PC-3 (cell line): ENCODE measurements at regions not wholly inside any gene's neighbourhood (a gene's known extent, or its start where the extent isn't known, plus 50 kb on each side); places are given as distances from the start of the nearest gene placed in this dataset.

Source experiments
- ATAC-seq: fragments of 200-7000 bp; cut with Tn5 transposase; 2 replicates; pipeline ENCODE4 v1.9.1; 2020; ENCODE audit warnings: mild to moderate bottlenecking, moderate library complexity
- BruUV-seq: library from RNA; stranded (reverse); fragments of 400-500 nt; replicated peaks from 2 replicates; lab custom pipeline; 2021; lab: Mats Ljungman, UMichigan
- CTCF ChIA-PET: fragments of 300-600 bp; sonication (Branson Sonifier 250); formaldehyde crosslinking; loops from one replicate; lab custom pipeline; 2022; ENCODE audit warnings: antibody characterized with exemption; lab: Charles Lee
- POLR2A ChIA-PET: fragments of 300-600 bp; sonication (Branson Sonifier 250); formaldehyde crosslinking; loops from one replicate; lab custom pipeline; 2022; ENCODE audit warnings: antibody characterized with exemption; ENCODE audit not compliant: unreplicated experiment; lab: Charles Lee
- DNase-seq: peaks from one replicate; pipeline ENCODE4 v3.0.0-alpha.2; 2015
- H2AFZ ChIP-seq: fragments of 300-600 bp; sonication (generic); 2 replicates; pipeline ENCODE4 v1.6.0; 2016; ENCODE audit warnings: antibody characterized with exemption, low read length
- H3F3A ChIP-seq: fragments of 300-600 bp; sonication (generic); one replicate; pipeline ENCODE4 v1.6.0; 2017; ENCODE audit warnings: antibody characterized with exemption, low read length, control low read depth, mild to moderate bottlenecking; ENCODE audit not compliant: unreplicated experiment
- H3K27ac ChIP-seq: fragments of 300-600 bp; sonication (generic); 2 replicates; pipeline ENCODE4 v1.5.1; 2016; ENCODE audit warnings: mild to moderate bottlenecking, low read length
- H3K27me3 ChIP-seq: fragments of 300-600 bp; sonication (generic); 2 replicates; pipeline ENCODE4 v1.6.1; 2016; ENCODE audit warnings: low read length, mixed read lengths
- H3K36me3 ChIP-seq: fragments of 300-600 bp; sonication (generic); 2 replicates; pipeline ENCODE4 v1.6.1; 2016; ENCODE audit warnings: low read depth, mixed run types, low read length, mixed read lengths
- H3K4me1 ChIP-seq: fragments of 300-600 bp; sonication (generic); 2 replicates; pipeline ENCODE4 v1.5.1; 2016; ENCODE audit warnings: low read length; ENCODE audit not compliant: insufficient read depth
- H3K4me2 ChIP-seq: fragments of 300-600 bp; sonication (generic); 2 replicates; pipeline ENCODE4 v1.6.0; 2016; ENCODE audit warnings: low read length
- H3K4me3 ChIP-seq: fragments of 300-600 bp; sonication (generic); 2 replicates; pipeline ENCODE4 v1.5.1; 2016; ENCODE audit warnings: mild to moderate bottlenecking, low read length, mixed read lengths
- H3K79me2 ChIP-seq: fragments of 300-600 bp; sonication (generic); 2 replicates; pipeline ENCODE4 v1.6.1; 2017; ENCODE audit warnings: low read length, mixed read lengths
- H3K9ac ChIP-seq: fragments of 300-600 bp; sonication (generic); 2 replicates; pipeline ENCODE4 v1.6.0; 2016; ENCODE audit warnings: mild to moderate bottlenecking, low read length
- H3K9me2 ChIP-seq: fragments of 300-600 bp; sonication (generic); replicated peaks from 2 replicates; pipeline ENCODE4 v1.6.1; 2016; ENCODE audit warnings: mixed run types, low read length, mixed read lengths
- H3K9me3 ChIP-seq: fragments of 300-600 bp; sonication (generic); 2 replicates; pipeline ENCODE4 v1.6.1; 2016; ENCODE audit warnings: low read length, mixed read lengths
- H4K20me1 ChIP-seq: fragments of 300-600 bp; sonication (generic); 2 replicates; pipeline ENCODE4 v1.6.1; 2016; ENCODE audit warnings: low read length, mixed read lengths
- CTCF ChIP-seq: fragments of 300-600 bp; sonication (generic); conservative IDR thresholded peaks from 2 replicates; pipeline ENCODE4 v1.5.1; 2017; ENCODE audit warnings: antibody characterized with exemption, low read depth, mild to moderate bottlenecking, low read length
- EZH2 ChIP-seq: fragments of 300-600 bp; sonication (generic); IDR thresholded peaks from one replicate; pipeline ENCODE4 v1.6.1; 2017; ENCODE audit warnings: antibody characterized with exemption, mild to moderate bottlenecking, low read length; ENCODE audit not compliant: unreplicated experiment
- EZH2phosphoT487 ChIP-seq: fragments of 300-600 bp; sonication (generic); IDR thresholded peaks from 2 replicates; pipeline ENCODE4 v1.6.1; 2018; ENCODE audit warnings: mild to moderate bottlenecking, antibody characterized with exemption, low read length, borderline replicate concordance
- intact Hi-C: fragments of 100-400 bp; cut with micrococcal nuclease; formaldehyde crosslinking; loops from 2 replicates; pipeline ENCODE4 v1.9.0; 2023

GRCh38 chr3:193982258-193982659, 153.7 kb upstream of the HES1 start:
- CTCF ChIA-PET: no interaction called here
- BruUV-seq: no TSS peak

GRCh38 chr3:193983846-193984818, 151.8 kb upstream of the HES1 start:
- ChIA-PET CTCF (interaction anchor here (0.6 kb wide), 1 partner anchor 688 kb away, joined by 6 read pairs; no protein-coding TSS in a partner anchor), POLR2A (interaction anchor here (0.6 kb wide), 1 partner anchor 55 kb away, joined by 3 read pairs; no protein-coding TSS in a partner anchor)
- Histone ChIP-seq H3F3A (no peaks in the 10 kb centered on the region), H3K27me3 (no peaks in the 10 kb centered on the region), H3K4me1 (peaks cover 26% of the 10 kb centered on the region), H3K27ac (no peak overlapping the region), H4K20me1 (no peaks in the 10 kb centered on the region), H3K9me2 (no peaks in the 10 kb centered on the region), H3K4me2 (no peak overlapping the region), H3K9me3 (no peaks in the 10 kb centered on the region), H3K9ac (no peak overlapping the region), H2AFZ (no peak overlapping the region), H3K36me3 (no peaks in the 10 kb centered on the region), H3K79me2 (no peaks in the 10 kb centered on the region), H3K4me3 (no peak overlapping the region)
- intact Hi-C loops: no loop called here
- peak; percentile 36 for ATAC-seq
- TF ChIP-seq EZH2phosphoT487 (no peak), EZH2 (no peak), CTCF (no peak)
- DNase-seq: peak; percentile 41
- no TSS peak for BruUV-seq

More at GRCh38 chr3:193982258-193982659, 153.7 kb upstream of the HES1 start:
- H2AFZ ChIP-seq: no peak overlapping the region
- peak overlapping the region; percentile 33 for H3K4me2 ChIP-seq
- H3K4me1 ChIP-seq: peaks cover 26% of the 10 kb centered on the region
- no peaks in the 10 kb centered on the region for H3F3A ChIP-seq
- ATAC-seq (peak; percentile 84), DNase-seq (peak; percentile 86)
- intact Hi-C loops: no loop called here
- no peaks in the 10 kb centered on the region for H3K27me3 ChIP-seq
- no peaks in the 10 kb centered on the region for H3K36me3 ChIP-seq
- no peak overlapping the region for H3K27ac ChIP-seq
- no peak for TF ChIP-seq CTCF
- TF ChIP-seq EZH2: no peak
- TF ChIP-seq EZH2phosphoT487: no peak
- no peak overlapping the region for H3K9ac ChIP-seq
- POLR2A ChIA-PET: interaction anchor here (0.7 to 1.1 kb wide), 3 partner anchors 148 to 157 kb away, joined by 3 to 8 read pairs (median 3); partner anchors contain the start of gene HES1
- no peaks in the 10 kb centered on the region for H3K9me3 ChIP-seq
- H3K79me2 ChIP-seq: no peaks in the 10 kb centered on the region
- no peaks in the 10 kb centered on the region for H3K9me2 ChIP-seq
- H4K20me1 ChIP-seq: no peaks in the 10 kb centered on the region
- no peak overlapping the region for H3K4me3 ChIP-seq
